ENCODE measurements at regions not wholly inside any gene's neighbourhood (a gene's known extent, or its start where the extent isn't known, plus 50 kb on each side); places are given as distances from the start of the nearest gene placed in this dataset.

DNA sequence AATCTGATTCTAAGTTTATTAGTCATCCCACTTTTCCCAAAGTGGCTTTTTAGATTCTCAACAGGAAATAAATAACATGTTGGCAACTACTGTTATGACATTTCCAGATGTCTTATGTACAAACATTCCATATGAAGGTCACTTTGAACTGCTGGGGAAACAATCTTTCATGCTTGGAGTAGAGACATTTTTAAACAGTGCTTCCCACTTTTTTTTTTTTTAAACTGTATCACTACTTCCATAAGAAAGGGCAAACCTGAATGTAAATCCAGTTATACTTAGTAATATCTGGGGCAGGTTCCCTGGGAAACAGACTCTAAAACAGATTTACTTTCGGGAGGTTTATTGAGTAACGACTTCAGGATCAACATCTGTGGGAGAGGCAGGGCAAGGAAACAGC is 473.8 kb downstream of the TAFA4 start:
- DNase-seq: no peak

- DNase-seq: no peak
These were observed 483.6 kb downstream of the TAFA4 start for GRCh38 chr3:68448510-68449383.

DNA sequence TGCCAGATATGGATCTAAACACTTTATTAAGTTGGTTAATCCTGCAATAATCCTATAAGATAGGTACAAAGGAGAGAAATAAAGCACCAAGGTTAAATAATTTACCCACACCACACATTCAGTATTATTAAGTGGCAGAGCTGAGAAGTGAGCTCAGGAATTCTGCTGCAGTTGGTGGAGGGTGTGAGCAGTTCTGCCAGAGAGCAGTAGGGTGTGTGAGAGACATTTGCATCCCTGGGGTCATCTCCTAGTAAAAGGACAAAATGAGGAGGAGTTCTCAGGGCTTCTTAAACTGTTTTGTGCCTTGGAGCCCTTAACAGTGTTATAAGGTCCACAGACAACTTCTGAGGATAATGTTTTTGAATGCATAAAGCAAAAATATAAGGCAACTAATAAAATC is 484.5 kb downstream of the TAFA4 start:
- no peak for DNase-seq

DNA sequence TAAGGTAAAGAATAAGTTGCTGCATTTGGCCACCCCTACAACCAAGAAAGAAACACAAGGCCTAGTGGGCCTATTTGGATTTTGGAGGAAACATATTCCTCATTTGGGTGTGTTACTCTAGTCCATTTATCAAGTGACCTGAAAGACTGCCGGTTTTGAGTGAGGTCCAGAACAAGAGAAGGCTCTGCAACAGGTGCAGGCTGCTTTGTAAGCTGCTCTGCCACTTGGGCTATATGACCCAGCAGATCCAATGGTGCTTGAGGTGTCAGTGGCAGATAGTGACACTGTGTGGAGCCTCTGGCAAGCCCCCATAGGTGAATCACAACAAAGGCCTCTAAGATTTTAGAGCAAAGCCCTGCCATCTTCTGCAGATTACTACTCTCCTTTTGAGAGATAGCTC is 491.3 kb downstream of the TAFA4 start:
- no peak for DNase-seq

- DNase-seq: no peak
These were observed 495.5 kb downstream of the TAFA4 start for GRCh38 chr3:68436619-68437401.

DNA sequence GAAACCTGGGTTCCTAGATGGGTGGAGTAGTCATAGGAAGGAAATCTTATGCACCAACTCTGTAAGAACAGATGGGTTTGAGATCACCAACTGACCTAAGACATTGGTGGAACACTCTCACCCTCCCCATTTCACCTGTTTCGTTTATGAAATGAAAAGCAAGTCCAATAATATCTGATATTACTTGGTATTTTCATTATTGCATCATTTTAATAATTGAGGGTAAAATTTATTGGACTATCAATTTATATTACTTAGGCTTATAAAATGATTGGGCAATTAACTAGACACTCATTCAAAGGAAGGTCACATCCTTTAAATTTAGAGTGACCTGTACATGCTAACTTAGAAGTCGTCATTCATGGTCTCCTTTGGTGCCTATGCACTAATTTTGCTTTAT is 503.9 kb downstream of the TAFA4 start:
- DNase-seq: no peak

DNA sequence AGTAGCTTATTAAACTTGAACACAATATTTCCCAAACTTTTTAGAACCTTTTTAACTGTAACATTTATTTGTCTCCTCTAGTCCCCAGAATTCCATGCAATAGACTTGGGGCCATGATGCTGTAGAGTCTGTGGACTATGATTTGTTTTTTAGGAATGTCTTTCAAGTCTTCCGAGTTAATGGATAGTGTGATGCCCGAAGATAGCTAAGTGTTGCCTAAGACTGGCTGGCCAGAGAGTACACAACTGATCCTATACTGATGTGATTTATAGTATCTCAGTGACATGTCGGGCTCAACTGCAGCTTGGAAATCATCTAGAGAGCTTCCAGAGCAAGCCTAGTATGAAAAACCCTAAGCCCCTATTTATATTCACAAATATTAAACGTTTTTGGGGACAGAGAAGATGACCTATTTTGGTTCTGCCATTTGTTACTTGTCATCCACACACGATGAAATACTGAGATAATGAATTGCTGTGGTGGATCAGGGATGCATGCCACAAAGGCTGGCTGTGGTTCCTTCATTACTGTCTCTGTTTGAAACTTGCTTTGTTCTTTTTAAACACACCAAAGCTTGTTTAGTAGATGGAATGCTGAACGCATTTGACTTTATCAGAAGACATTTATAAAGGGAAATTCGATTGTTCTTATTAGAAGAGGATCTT is 507.4 kb downstream of the TAFA4 start:
- DNase-seq: no peak

DNA sequence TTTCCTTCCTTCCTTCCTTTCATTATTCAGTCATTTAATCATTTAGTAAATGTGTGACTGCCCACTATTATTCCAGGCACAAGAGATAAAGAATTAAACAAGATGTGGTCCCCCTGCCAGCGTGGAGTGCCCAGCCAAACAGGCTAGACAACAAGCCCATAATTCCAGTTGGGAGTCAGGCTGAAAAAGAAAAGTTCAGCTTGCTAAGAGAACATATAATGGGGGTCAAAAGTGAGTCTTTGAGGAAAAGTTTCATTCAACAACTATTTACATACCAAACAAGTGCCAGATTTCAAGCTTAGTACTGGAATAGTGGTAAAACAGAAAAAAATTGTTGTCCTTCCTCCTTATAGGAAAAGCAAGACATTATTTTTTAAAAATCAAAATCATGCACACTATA is 523.7 kb downstream of the TAFA4 start:
- no peak for DNase-seq

- DNase-seq: no peak
These were observed 528.6 kb downstream of the TAFA4 start for GRCh38 chr3:68403741-68404140.

- no peak for DNase-seq
These were observed 530.0 kb downstream of the TAFA4 start for GRCh38 chr3:68402235-68402918.

DNA sequence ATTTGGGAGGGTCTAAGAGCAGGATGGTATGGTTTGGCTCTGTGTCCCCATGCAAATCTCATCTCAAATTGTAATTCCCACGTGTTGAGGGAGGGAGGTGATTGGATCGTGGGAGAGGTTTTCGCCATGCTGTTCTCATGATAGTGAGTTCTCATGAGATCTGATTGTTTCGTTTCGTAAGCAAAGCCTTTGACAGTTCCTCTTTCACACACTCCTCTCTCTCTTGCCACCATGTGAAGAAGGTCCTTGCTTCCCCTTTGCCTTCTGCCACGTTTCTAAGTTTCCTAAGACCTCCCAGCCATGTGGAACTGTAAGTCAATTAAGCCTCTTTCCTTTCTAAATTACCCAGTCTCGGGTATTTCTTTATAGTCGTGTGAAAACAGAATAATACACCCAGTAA is 553.7 kb downstream of the TAFA4 start:
- no peak for DNase-seq

DNA sequence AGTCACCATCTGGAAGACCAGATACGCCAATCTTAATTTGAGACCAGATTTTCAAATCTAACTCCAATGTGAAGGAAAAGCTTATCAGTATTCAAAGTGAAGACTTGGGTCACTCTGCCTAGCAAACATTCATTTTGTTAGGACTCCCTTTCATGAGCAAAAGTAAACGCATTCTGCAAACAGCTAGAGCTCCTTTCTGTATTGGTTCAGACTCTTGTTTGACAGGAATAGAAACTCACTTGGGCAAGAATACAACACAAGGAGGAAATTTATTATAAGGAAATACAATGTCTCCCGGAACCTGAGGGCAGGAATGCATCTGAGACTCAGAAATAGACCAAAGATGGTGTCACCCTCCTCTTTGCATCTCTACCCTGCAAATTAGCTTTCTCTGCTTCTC is 558.6 kb downstream of the TAFA4 start:
- no peak for DNase-seq

DNA sequence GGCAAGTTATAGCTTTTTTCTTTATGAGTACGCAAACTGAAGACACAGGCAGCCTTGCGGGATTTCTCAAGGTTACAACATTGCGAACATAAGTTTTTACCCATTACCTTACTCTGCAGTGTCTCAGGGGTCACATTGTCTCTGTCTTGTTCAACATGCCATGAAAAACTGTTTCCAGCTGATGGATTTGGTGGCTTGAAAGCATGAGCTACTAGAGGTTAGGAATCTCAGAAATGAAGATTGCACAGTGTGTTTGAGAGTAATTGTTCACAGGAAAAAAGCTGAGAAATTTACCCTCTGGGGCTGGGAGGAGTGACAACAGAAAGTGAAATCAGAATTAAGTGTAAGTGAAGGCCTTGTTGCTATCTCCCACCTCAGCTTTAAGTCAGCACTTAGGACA is 568.6 kb downstream of the TAFA4 start:
- no peak for DNase-seq

GRCh38 chr3:68360492-68360891 is 571.9 kb downstream of the TAFA4 start:
- DNase-seq: no peak

DNA sequence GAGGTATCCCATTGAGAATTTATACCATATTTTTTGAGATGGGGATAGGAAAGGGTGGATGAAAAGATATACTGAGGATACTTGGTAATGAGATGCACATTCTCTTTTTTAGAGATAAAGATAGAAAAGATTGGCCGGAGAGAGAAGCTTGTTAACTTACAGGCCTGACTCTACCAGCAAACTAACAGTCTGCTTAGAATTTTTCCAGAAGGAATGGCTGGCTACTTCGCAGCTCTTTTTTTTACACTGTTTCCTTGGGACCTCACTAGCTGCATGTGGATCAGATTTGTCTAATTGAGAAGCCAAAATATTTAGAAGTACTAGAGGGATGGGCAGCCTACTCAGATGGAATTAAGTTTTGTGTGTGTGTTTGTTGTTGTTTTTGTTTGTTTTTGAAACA is 586.6 kb downstream of the TAFA4 start:
- no peak for DNase-seq

DNA sequence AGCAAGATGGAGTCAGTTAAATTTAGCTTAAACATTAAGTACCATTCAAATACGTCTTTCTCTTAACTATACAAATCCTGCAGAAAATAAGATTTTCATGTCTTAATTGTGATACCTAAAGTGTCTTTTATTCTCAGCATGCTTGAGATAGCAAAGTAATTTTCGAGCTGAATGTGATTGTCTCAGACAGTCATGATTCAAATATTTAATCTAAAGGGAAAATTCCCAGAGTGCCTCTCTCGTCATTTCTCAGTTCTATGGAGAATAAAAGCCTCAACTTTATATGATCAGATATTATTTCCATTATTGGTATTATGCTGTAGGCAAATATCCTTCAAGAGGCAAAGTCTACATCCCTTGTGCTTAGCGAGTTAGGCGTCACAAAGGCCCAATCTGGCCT is 589.9 kb downstream of the TAFA4 start:
- no peak for DNase-seq

- no peak for DNase-seq
These were observed 596.3 kb downstream of the TAFA4 start for GRCh38 chr3:68336042-68336441.

DNA sequence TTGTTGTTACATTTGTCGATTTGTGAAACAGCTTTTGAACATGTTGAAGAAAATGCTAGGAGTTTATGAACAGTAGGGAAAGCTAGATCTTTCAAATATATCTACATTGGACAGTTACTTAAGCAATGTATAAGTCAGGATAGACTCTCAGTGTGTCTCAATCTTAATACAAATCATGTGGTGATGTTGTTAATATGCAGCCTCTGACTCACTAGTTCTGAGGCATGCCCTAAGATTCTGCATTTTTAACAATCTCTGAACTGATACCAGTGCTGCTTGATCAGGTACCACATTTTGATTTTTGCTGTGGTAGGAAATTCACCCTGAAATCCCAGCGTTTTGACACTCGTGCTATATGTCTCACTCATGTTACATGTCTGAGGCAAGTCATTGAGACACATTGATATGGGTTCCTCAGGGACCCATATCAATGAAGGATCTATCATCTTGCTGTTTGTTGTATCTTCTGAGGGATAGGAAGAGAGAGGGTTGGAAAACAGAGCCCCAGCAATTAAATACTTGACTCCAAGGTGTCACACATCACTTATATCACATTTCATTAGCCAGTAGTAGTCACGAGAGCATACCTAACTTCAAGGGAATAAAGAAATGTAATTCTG is 597.9 kb downstream of the TAFA4 start:
- DNase-seq: no peak

DNA sequence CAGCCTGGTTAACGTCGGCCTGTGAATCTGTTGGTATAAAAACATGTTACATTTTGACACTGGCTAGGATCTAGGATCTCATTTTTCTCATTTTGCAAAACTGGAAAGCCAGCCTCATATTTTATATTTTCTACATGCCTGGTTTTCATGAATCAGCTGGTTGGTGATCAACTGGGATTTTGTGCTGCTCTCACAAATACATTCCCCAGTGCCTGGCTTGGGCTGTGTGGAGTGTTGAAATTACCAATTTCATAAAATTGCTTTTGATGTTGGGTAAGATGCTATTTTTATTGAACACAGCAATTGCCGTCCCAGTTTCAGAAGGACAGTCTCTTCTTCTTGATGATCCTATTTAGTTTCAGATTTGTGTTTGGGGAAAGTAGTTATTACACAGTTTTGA is 604.3 kb downstream of the TAFA4 start:
- no peak for DNase-seq

DNA sequence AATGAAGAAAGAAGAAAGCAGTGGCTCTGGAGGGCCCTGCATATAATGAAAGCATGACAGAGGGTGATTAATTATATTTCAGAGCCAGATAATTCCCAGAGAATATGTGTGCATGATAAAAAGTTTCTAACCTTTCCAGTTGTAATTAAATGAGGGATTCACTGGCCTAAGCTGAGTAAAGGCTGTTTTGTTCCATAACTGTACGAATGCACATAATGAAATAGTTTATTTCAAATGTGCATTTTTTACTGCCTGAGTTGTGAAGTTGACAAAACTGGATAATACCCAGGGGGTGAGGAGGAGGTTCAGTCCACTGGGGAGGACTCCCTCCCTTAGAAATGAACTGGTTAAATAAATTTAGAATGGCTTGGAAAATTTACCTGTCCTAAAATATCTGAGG is 616.4 kb downstream of the TAFA4 start:
- DNase-seq: no peak

DNA sequence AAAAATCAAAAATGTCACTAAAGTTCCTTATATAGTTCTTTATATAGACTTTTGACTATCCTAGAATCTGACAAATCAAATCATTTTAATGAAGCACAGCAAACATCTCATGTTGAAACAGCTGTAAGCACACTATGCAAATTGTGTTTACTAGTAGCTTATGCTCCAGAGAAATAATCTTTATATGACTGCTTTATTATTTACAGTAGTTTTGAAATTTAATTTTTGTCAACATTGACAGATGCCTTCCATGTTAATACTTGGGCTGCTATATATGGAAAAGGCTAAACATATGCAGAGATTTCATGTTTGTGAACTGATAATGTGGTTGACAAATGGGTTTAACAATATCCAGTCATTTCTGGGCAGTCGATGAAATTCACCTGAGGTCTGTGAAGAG is 616.8 kb downstream of the TAFA4 start:
- DNase-seq: no peak

- DNase-seq: no peak
These were observed 625.8 kb downstream of the TAFA4 start for GRCh38 chr3:68306571-68306970.

DNA sequence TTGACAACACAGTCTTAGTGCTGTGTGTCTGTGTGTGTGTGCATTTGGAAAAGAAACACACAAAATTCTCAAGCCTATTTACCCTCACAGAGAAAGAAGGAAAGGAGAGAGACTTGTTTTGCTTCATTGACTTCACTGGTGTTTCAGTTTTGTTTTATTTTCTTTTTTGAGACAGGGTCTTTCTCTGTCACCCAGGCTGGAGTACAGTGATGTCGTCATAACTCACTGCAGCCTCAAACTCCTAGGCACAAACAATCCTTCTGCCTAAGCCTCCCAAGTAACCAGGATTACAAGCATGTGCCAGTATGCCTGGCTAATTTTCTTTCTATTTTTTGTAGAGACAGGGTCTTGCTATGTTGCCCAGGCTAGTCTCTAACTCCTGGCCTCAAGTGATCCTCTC is 636.9 kb downstream of the TAFA4 start:
- no peak for DNase-seq
